CD4-positive, alpha-beta memory T cell (primary cell): ENCODE measurements at regions not wholly inside any gene's neighbourhood (a gene's known extent, or its start where the extent isn't known, plus 50 kb on each side); places are given as distances from the start of the nearest gene placed in this dataset.

Experiments
- CTCF ChIA-PET: fragments of 350-600 bp; sonication (Branson Sonifier 250); formaldehyde crosslinking; loops from one replicate; lab custom pipeline; 2021; ENCODE audit warnings: inconsistent platforms; ENCODE audit not compliant: partially characterized antibody; lab: Charles Lee
- POLR2A ChIA-PET: fragments of 350-600 bp; sonication (Branson Sonifier 250); formaldehyde crosslinking; loops from one replicate; lab custom pipeline; 2021; ENCODE audit not compliant: partially characterized antibody; lab: Charles Lee
- DNase-seq, 5 donors: peaks; one replicate each; pipeline versions ENCODE4 v3.0.0 to v3.0.0-alpha.2; 2020 to 2022; ENCODE audit warnings: mixed read lengths in 1 of 5
- H3K27ac ChIP-seq: one replicate; pipeline ENCODE4 v1.7.0; 2013; ENCODE audit warnings: low read depth, low read length
- H3K27me3 ChIP-seq: 2 replicates; pipeline ENCODE4 v1.7.0; 2013; ENCODE audit warnings: mild to moderate bottlenecking, low read length, moderate library complexity; ENCODE audit not compliant: insufficient read depth
- H3K36me3 ChIP-seq: 2 replicates; pipeline ENCODE4 v1.7.0; 2013; ENCODE audit warnings: mild to moderate bottlenecking, low read length, moderate library complexity; ENCODE audit not compliant: insufficient read depth
- H3K4me1 ChIP-seq: 2 replicates; pipeline ENCODE4 v1.7.0; 2013; ENCODE audit warnings: mild to moderate bottlenecking, low read length, moderate library complexity; ENCODE audit not compliant: insufficient read depth
- H3K4me3 ChIP-seq, 2 donors: one replicate each; pipeline ENCODE4 v1.7.0; 2013; ENCODE audit warnings: low read length in 2 of 2, mild to moderate bottlenecking in 1 of 2
- H3K9me3 ChIP-seq, 2 donors: one replicate each; pipeline ENCODE4 v1.7.0; 2013; ENCODE audit warnings: low read length in 2 of 2, control low read depth in 1 of 2; ENCODE audit not compliant: control insufficient read depth in 1 of 2
- H3K27ac Mint-ChIP-seq, 7 donors: one replicate each; pipeline ENCODE4 v1.8.0; 2020 to 2021; ENCODE audit warnings: mixed read lengths in 7 of 7, mild to moderate bottlenecking in 6 of 7, inconsistent platforms in 3 of 7, moderate library complexity in 3 of 7
- H3K27me3 Mint-ChIP-seq, 2 donors: one replicate each; pipeline ENCODE4 v1.8.0; 2020 to 2021; ENCODE audit warnings: mixed read lengths in 2 of 2
- H3K36me3 Mint-ChIP-seq, 2 donors: one replicate each; pipeline ENCODE4 v1.8.0; 2020 to 2021; ENCODE audit warnings: mixed read lengths in 2 of 2, inconsistent platforms in 1 of 2, mild to moderate bottlenecking in 1 of 2
- H3K4me1 Mint-ChIP-seq, 4 donors: one replicate each; pipeline ENCODE4 v1.8.0; 2020 to 2021; ENCODE audit warnings: mixed read lengths in 4 of 4, mild to moderate bottlenecking in 1 of 4
- H3K4me3 Mint-ChIP-seq, 8 donors: one replicate each; pipeline ENCODE4 v1.8.0; 2020 to 2021; ENCODE audit warnings: mixed read lengths in 8 of 8, mild to moderate bottlenecking in 7 of 8, moderate library complexity in 6 of 8, inconsistent platforms in 3 of 8
- H3K9me3 Mint-ChIP-seq, 8 donors: one replicate each; pipeline ENCODE4 v1.8.0; 2020 to 2021; ENCODE audit warnings: mixed read lengths in 8 of 8, mild to moderate bottlenecking in 5 of 8, inconsistent platforms in 3 of 8, moderate library complexity in 1 of 8
- intact Hi-C: fragments of 100-400 bp; cut with micrococcal nuclease; formaldehyde crosslinking; loops from one replicate; pipeline ENCODE4 v1.15.1; 2023

GRCh38 chr1:218980881-218981280 lies 192.8 kb upstream of the LYPLAL1 start:
- Mint-ChIP-seq H3K27me3 (no peaks in the 10 kb centered on the region), H3K27ac (no peak overlapping the region), H3K4me3 (no peak overlapping the region), H3K36me3 (no peaks in the 10 kb centered on the region), H3K4me1 (no peaks in the 10 kb centered on the region), H3K9me3 (peaks cover 0 to 5% (median 1%) of the 10 kb centered on the region in 8 donors)
- intact Hi-C loops: no loop called here
- CTCF ChIA-PET: no interaction called here
- Histone ChIP-seq H3K4me3 (no peak overlapping the region), H3K4me1 (no peaks in the 10 kb centered on the region), H3K27ac (no peak overlapping the region), H3K9me3 (no peaks in the 10 kb centered on the region), H3K36me3 (no peaks in the 10 kb centered on the region), H3K27me3 (no peaks in the 10 kb centered on the region)
- POLR2A ChIA-PET: no interaction called here
- no peak for DNase-seq

DNA sequence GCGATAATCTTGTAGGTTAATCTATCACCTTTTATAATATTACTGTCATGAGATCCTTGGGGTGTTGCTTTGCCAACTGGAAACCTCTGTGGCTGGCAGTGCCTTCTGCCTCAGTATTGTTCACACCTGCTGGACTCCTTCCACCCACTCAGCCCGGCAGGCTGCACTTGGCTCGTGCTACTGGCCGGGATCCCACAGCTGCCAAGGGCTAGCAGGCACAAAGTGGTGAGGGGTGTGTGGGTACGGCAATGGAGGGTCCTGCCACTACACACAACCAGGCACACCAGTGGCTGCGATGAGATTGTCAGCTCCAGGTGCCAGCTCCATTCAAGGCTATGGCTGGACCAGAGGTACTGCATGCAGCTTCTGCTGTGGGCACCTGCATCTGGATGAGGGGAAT lies 191.2 kb upstream of the LYPLAL1 start:
- Mint-ChIP-seq H3K27ac (no peak overlapping the region), H3K9me3 (peaks cover 0 to 7% (median 1%) of the 10 kb centered on the region in 8 donors), H3K4me3 (no peak overlapping the region), H3K4me1 (no peaks in the 10 kb centered on the region), H3K36me3 (no peaks in the 10 kb centered on the region), H3K27me3 (no peaks in the 10 kb centered on the region)
- no peak overlapping the region for H3K27ac ChIP-seq
- H3K4me1 ChIP-seq: no peaks in the 10 kb centered on the region
- POLR2A ChIA-PET: no interaction called here
- H3K9me3 ChIP-seq: no peaks in the 10 kb centered on the region
- H3K36me3 ChIP-seq: no peaks in the 10 kb centered on the region
- CTCF ChIA-PET: no interaction called here
- H3K4me3 ChIP-seq: no peak overlapping the region
- no peak for DNase-seq
- intact Hi-C loops: no loop called here
- no peaks in the 10 kb centered on the region for H3K27me3 ChIP-seq

DNA sequence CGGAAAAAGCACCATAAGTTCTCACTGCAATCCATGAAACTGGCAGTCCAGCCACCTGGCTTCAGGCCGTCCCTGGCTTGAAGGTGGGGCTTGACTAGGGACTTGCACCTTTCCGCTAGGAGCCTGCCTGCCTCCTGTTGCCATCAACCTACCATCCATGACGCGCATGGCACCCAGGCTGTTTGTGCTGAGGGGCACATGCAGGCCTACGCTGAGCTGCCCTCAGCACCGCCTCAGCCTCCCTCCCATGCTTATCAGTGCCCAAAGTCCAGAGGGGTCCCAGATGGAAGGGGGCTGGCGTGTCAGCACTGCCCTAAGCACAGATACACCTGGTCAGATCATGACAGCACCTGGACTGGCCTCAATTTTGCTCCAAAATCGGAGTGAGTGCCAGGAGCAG lies 190.2 kb upstream of the LYPLAL1 start:
- Mint-ChIP-seq H3K4me3 (no peak overlapping the region), H3K27me3 (no peaks in the 10 kb centered on the region), H3K36me3 (no peaks in the 10 kb centered on the region), H3K27ac (no peak overlapping the region), H3K4me1 (no peaks in the 10 kb centered on the region), H3K9me3 (peaks cover 0 to 8% (median 1%) of the 10 kb centered on the region in 8 donors)
- no peaks in the 10 kb centered on the region for H3K4me1 ChIP-seq
- ChIA-PET CTCF (no interaction called here), POLR2A (no interaction called here)
- intact Hi-C loops: no loop called here
- no peaks in the 10 kb centered on the region for H3K9me3 ChIP-seq
- DNase-seq: no peak
- no peaks in the 10 kb centered on the region for H3K27me3 ChIP-seq
- H3K27ac ChIP-seq: no peak overlapping the region
- H3K36me3 ChIP-seq: no peaks in the 10 kb centered on the region
- no peak overlapping the region for H3K4me3 ChIP-seq

DNA sequence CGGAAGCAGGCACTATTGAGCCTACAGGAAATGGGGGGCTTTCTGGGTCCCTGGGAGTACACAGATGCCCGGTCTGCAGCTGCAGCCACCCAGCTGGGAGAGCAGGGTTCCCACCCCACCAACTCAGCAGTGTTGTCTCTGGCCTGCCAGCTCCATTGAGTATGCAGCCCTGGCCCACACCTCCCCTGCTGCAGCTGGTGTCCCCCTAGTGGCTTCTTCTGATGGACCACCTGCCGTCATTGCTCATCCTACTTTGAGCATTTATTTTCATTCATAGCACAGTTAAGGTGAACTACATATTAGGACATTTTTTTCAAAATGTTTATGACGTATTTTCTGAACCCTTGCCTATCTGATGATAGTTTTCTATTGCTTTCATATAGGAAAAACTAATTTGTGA lies 189.8 kb upstream of the LYPLAL1 start:
- no peaks in the 10 kb centered on the region for H3K4me1 Mint-ChIP-seq
- H3K36me3 Mint-ChIP-seq: no peaks in the 10 kb centered on the region
- no peak for DNase-seq
- H3K27me3 ChIP-seq: no peaks in the 10 kb centered on the region
- POLR2A ChIA-PET: no interaction called here
- H3K9me3 ChIP-seq: no peaks in the 10 kb centered on the region
- H3K4me3 ChIP-seq: no peak overlapping the region
- H3K4me3 Mint-ChIP-seq: no peak overlapping the region
- intact Hi-C loops: no loop called here
- H3K36me3 ChIP-seq: no peaks in the 10 kb centered on the region
- no peaks in the 10 kb centered on the region for H3K4me1 ChIP-seq
- no peak overlapping the region for H3K27ac Mint-ChIP-seq
- CTCF ChIA-PET: no interaction called here
- no peak overlapping the region for H3K27ac ChIP-seq
- H3K9me3 Mint-ChIP-seq: peaks cover 0 to 8% (median 2%) of the 10 kb centered on the region in 8 donors
- no peaks in the 10 kb centered on the region for H3K27me3 Mint-ChIP-seq

DNA sequence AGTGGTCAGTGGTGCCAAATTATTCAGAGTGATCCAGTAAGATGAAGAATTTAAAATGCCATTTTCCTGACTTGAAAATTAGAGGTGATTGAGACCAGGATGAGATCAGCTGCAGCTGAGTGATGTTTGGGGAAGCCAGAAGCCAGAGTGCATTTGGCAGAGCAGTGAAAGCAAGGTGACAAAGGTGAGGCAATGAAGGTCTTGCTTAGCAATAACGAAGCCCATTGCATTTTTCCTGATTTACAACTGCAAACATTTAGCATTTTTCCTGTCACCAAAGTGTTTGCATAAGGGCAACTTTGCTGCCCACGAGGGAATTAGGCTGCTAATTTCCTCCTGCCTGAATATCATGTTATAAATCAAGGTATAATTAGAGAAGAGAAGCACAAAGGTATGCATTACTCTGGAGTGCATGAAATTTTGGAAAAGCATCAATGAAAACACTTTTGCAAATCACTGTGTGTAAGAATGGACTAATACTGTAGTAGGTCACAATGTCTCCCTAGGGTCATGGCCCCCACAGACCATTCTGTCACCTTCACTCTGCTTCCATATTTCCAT lies 188.2 kb upstream of the LYPLAL1 start:
- Mint-ChIP-seq H3K36me3 (no peaks in the 10 kb centered on the region), H3K4me3 (no peak overlapping the region), H3K27me3 (no peaks in the 10 kb centered on the region), H3K27ac (no peak overlapping the region), H3K9me3 (peaks cover 0 to 8% (median 2%) of the 10 kb centered on the region in 8 donors), H3K4me1 (no peaks in the 10 kb centered on the region)
- no peak overlapping the region for H3K27ac ChIP-seq
- CTCF ChIA-PET: no interaction called here
- DNase-seq: no peak
- no peak overlapping the region for H3K4me3 ChIP-seq
- no peaks in the 10 kb centered on the region for H3K4me1 ChIP-seq
- H3K9me3 ChIP-seq: no peaks in the 10 kb centered on the region
- H3K27me3 ChIP-seq: no peaks in the 10 kb centered on the region
- intact Hi-C loops: no loop called here
- no peaks in the 10 kb centered on the region for H3K36me3 ChIP-seq
- POLR2A ChIA-PET: no interaction called here

- H3K36me3 Mint-ChIP-seq: no peaks in the 10 kb centered on the region
- Histone ChIP-seq H3K9me3 (no peaks in the 10 kb centered on the region), H3K4me1 (no peaks in the 10 kb centered on the region), H3K36me3 (no peaks in the 10 kb centered on the region), H3K27me3 (no peaks in the 10 kb centered on the region), H3K4me3 (no peak overlapping the region), H3K27ac (no peak overlapping the region)
- intact Hi-C loops: no loop called here
- no peaks in the 10 kb centered on the region for H3K27me3 Mint-ChIP-seq
- ChIA-PET POLR2A (no interaction called here), CTCF (no interaction called here)
- H3K9me3 Mint-ChIP-seq: peaks cover 0 to 4% (median under 1%) of the 10 kb centered on the region in 8 donors
- no peak overlapping the region for H3K27ac Mint-ChIP-seq
- H3K4me1 Mint-ChIP-seq: no peaks in the 10 kb centered on the region
- no peak overlapping the region for H3K4me3 Mint-ChIP-seq
- no peak for DNase-seq
Measured at GRCh38 chr1:218986816-218987215, 186.9 kb upstream of the LYPLAL1 start.

DNA sequence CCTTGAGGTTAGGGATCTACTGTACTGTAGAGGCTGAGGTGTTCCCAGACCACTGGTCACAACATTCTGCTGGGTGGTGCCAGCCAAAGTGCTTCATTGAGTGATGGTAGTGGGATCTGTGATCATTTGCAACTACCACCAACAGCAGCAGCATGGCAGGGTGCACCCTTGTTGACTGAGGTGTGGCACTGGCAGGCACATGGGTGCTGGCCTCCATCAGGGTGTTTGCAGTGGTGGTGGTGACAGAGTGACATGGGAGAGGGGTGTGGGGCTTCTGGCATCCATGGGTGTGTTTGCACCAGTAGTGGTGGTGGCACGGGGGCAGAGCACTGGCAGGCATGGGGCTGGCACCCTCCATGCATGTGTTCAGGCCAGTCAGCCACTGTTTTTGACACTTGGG lies 183.7 kb upstream of the LYPLAL1 start:
- peaks cover 0 to 7% (median under 1%) of the 10 kb centered on the region in 8 donors for H3K9me3 Mint-ChIP-seq
- H3K4me1 ChIP-seq: no peaks in the 10 kb centered on the region
- H3K27me3 Mint-ChIP-seq: no peaks in the 10 kb centered on the region
- POLR2A ChIA-PET: no interaction called here
- no peaks in the 10 kb centered on the region for H3K27me3 ChIP-seq
- H3K4me1 Mint-ChIP-seq: no peaks in the 10 kb centered on the region
- intact Hi-C loops: no loop called here
- CTCF ChIA-PET: interaction anchor here (0.6 kb wide), 1 partner anchor 631 kb away, joined by 4 read pairs; no protein-coding TSS in a partner anchor
- no peak overlapping the region for H3K4me3 ChIP-seq
- H3K9me3 ChIP-seq: no peaks in the 10 kb centered on the region
- H3K36me3 ChIP-seq: no peaks in the 10 kb centered on the region
- no peak overlapping the region for H3K27ac ChIP-seq
- no peak overlapping the region for H3K4me3 Mint-ChIP-seq
- H3K27ac Mint-ChIP-seq: no peak overlapping the region
- DNase-seq: no peak
- H3K36me3 Mint-ChIP-seq: no peaks in the 10 kb centered on the region

- Histone ChIP-seq H3K36me3 (no peaks in the 10 kb centered on the region), H3K4me3 (no peak overlapping the region), H3K9me3 (no peaks in the 10 kb centered on the region), H3K4me1 (no peaks in the 10 kb centered on the region), H3K27ac (no peak overlapping the region), H3K27me3 (no peaks in the 10 kb centered on the region)
- POLR2A ChIA-PET: no interaction called here
- Mint-ChIP-seq H3K27me3 (no peaks in the 10 kb centered on the region), H3K4me1 (no peaks in the 10 kb centered on the region), H3K9me3 (peaks cover 0 to 7% (median under 1%) of the 10 kb centered on the region in 8 donors), H3K4me3 (no peak overlapping the region), H3K36me3 (no peaks in the 10 kb centered on the region), H3K27ac (no peak overlapping the region)
- DNase-seq: no peak
- intact Hi-C loops: no loop called here
- CTCF ChIA-PET: no interaction called here
Measured at GRCh38 chr1:218991089-218991488, 182.6 kb upstream of the LYPLAL1 start.
